ENCODE measurements at regions not wholly inside any gene's neighbourhood (a gene's known extent, or its start where the extent isn't known, plus 50 kb on each side); places are given as distances from the start of the nearest gene placed in this dataset.

DNA sequence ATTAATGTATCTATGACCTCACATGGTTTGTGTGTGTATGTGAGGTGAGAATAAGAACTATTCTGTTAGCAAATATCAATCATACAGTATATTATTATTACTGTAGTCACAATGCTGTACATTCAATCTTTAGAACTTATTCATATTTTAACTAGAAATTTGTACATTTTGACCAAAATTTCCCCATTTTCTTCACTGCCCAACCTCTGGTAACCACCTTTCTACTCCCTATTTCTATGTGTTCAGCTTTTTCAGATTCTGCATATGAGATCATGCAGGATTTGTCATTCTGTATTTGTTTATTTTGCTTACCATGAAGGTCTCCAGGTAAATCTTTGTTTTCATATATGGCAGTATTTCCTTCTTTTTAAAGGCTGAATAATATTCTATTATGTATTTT is 607.9 kb downstream of the SLCO4C1 start:
- TF ChIP-seq, protein P1, sequence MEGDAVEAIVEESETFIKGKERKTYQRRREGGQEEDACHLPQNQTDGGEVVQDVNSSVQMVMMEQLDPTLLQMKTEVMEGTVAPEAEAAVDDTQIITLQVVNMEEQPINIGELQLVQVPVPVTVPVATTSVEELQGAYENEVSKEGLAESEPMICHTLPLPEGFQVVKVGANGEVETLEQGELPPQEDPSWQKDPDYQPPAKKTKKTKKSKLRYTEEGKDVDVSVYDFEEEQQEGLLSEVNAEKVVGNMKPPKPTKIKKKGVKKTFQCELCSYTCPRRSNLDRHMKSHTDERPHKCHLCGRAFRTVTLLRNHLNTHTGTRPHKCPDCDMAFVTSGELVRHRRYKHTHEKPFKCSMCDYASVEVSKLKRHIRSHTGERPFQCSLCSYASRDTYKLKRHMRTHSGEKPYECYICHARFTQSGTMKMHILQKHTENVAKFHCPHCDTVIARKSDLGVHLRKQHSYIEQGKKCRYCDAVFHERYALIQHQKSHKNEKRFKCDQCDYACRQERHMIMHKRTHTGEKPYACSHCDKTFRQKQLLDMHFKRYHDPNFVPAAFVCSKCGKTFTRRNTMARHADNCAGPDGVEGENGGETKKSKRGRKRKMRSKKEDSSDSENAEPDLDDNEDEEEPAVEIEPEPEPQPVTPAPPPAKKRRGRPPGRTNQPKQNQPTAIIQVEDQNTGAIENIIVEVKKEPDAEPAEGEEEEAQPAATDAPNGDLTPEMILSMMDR (conservative IDR thresholded peaks at IDR 0.05; ENCODE audit: low read length), result no peak
- no peak for TF ChIP-seq EZH2phosphoT487 (IDR thresholded peaks at IDR 0.05; ENCODE audit: borderline replicate concordance, low read depth, low read length)

Data from OCI-LY7 (cell line).